H1 (cell line): ENCODE measurements at regions not wholly inside any gene's neighbourhood (a gene's known extent, or its start where the extent isn't known, plus 50 kb on each side); places are given as distances from the start of the nearest gene placed in this dataset.

Source experiments
- CTCF ChIA-PET: fragments of 300-600 bp; sonication (Branson Sonifier 250); formaldehyde crosslinking; loops from one replicate; lab custom pipeline; 2021; ENCODE audit not compliant: partially characterized antibody; lab: Charles Lee
- POLR2A ChIA-PET: fragments of 300-600 bp; sonication (Branson Sonifier 250); formaldehyde crosslinking; loops from one replicate; lab custom pipeline; 2021; ENCODE audit warnings: inconsistent platforms; ENCODE audit not compliant: partially characterized antibody; lab: Charles Lee
- DNase-seq, 2 experiments: peaks; one replicate each; pipeline versions ENCODE4 v3.0.0 to v3.0.0-alpha.2; 2010 to 2022; ENCODE audit warnings: low spot score in 2 of 2, low read depth in 1 of 2, mixed read lengths in 1 of 2
- FAIRE-seq: peaks from 2 replicates; lab custom pipeline; 2011; peaks lifted over from hg19 to GRCh38; lab: Jason Lieb, UNC
- H2AFZ ChIP-seq: 2 replicates; pipeline ENCODE4 v1.8.1; 2012; ENCODE audit warnings: low read length, inconsistent platforms
- H2AK5ac ChIP-seq: 2 replicates; pipeline ENCODE4 v1.6.1; 2013; ENCODE audit warnings: low read depth, low read length
- H2BK120ac ChIP-seq: replicated peaks from 2 replicates; pipeline ENCODE3; 2013; ENCODE audit warnings: low read depth, low read length, inconsistent platforms
- H2BK12ac ChIP-seq: 2 replicates; pipeline ENCODE4 v1.6.1; 2013; ENCODE audit warnings: low read depth, low read length
- H2BK15ac ChIP-seq: 2 replicates; pipeline ENCODE4 v1.6.1; 2013; ENCODE audit warnings: low read length
- H2BK20ac ChIP-seq: 2 replicates; pipeline ENCODE4 v1.6.1; 2013; ENCODE audit warnings: low read length
- H2BK5ac ChIP-seq: 2 replicates; pipeline ENCODE4 v1.6.1; 2013; ENCODE audit warnings: low read depth, low read length
- H3K14ac ChIP-seq: 2 replicates; pipeline ENCODE4 v1.6.1; 2013; ENCODE audit warnings: inconsistent platforms; ENCODE audit not compliant: insufficient read length
- H3K18ac ChIP-seq: 2 replicates; pipeline ENCODE4 v1.6.1; 2013; ENCODE audit warnings: low read length; ENCODE audit errors: extremely low read depth
- H3K23ac ChIP-seq: 2 replicates; pipeline ENCODE4 v1.6.1; 2013; ENCODE audit warnings: inconsistent platforms; ENCODE audit not compliant: insufficient read length
- H3K23me2 ChIP-seq: 2 replicates; pipeline ENCODE4 v1.6.1; 2013; ENCODE audit warnings: low read depth, low read length
- H3K27ac ChIP-seq: 2 replicates; pipeline ENCODE4 v1.6.1; 2011; ENCODE audit warnings: low read depth, low read length, inconsistent platforms
- H3K27me3 ChIP-seq, 4 experiments: replicated peaks in 1 of 4; 1 replicate in 1 of 4; 2 replicates in 3 of 4; pipeline versions ENCODE4 v1.6.1 to v1.8.1; 2011 to 2013; ENCODE audit warnings: low read length in 3 of 4, mild to moderate bottlenecking in 3 of 4, inconsistent platforms in 2 of 4, mixed read lengths in 2 of 4, moderate library complexity in 1 of 4; ENCODE audit not compliant: control insufficient read depth in 3 of 4, insufficient read depth in 3 of 4; ENCODE audit errors: extremely low read depth in 1 of 4
- H3K36me3 ChIP-seq, 4 experiments: 2 replicates each; pipeline versions ENCODE4 v1.6.1 to v1.8.1; 2011 to 2013; ENCODE audit warnings: mild to moderate bottlenecking in 4 of 4, low read length in 3 of 4, moderate library complexity in 2 of 4, control low read depth in 1 of 4, inconsistent platforms in 1 of 4; ENCODE audit not compliant: insufficient read depth in 4 of 4, control insufficient read depth in 2 of 4
- H3K4ac ChIP-seq: replicated peaks from 2 replicates; pipeline ENCODE3; 2013; ENCODE audit warnings: low read length, low read depth, mixed read lengths, inconsistent platforms; ENCODE audit not compliant: insufficient read length
- H3K4me1 ChIP-seq, 4 experiments: replicated peaks in 1 of 4; 1 replicate in 1 of 4; 2 replicates in 3 of 4; pipeline versions ENCODE4 v1.6.1 to v1.8.1; 2011 to 2013; ENCODE audit warnings: low read length in 3 of 4, inconsistent platforms in 2 of 4, mixed read lengths in 1 of 4; ENCODE audit not compliant: insufficient read depth in 4 of 4, control insufficient read depth in 3 of 4
- H3K4me2 ChIP-seq, 2 experiments: 2 replicates each; pipeline versions ENCODE4 v1.6.1 to v1.8.1; 2011 to 2013; ENCODE audit warnings: low read depth in 2 of 2, low read length in 2 of 2, control low read depth in 1 of 2, inconsistent platforms in 1 of 2, mild to moderate bottlenecking in 1 of 2; ENCODE audit not compliant: insufficient read depth in 1 of 2
- H3K4me3 ChIP-seq, 4 experiments: fragments of 200-600, 300-600 bp in 1 of 4; sonication (generic), shearing (Covaris generic), sonication (Bioruptor Twin) in 1 of 4; 2 replicates each; pipeline versions ENCODE4 v1.5.1 to v1.8.1; 2011 to 2016; ENCODE audit warnings: low read length in 4 of 4, low read depth in 3 of 4, control low read depth in 2 of 4, inconsistent platforms in 2 of 4, mild to moderate bottlenecking in 2 of 4, mixed read lengths in 1 of 4, moderate library complexity in 1 of 4; ENCODE audit not compliant: insufficient read depth in 2 of 4; ENCODE audit errors: extremely low read depth in 1 of 4
- H3K56ac ChIP-seq: replicated peaks from 2 replicates; pipeline ENCODE3; 2013; ENCODE audit warnings: low read depth, mild to moderate bottlenecking, mixed read lengths, low read length, inconsistent platforms; ENCODE audit not compliant: insufficient read length
- H3K79me1 ChIP-seq: 2 replicates; pipeline ENCODE4 v1.6.1; 2013; ENCODE audit warnings: low read depth, low read length, control low read depth
- H3K79me2 ChIP-seq, 2 experiments: 2 replicates each; pipeline versions ENCODE4 v1.6.1 to v1.8.1; 2012 to 2013; ENCODE audit warnings: low read length in 2 of 2, mild to moderate bottlenecking in 2 of 2, inconsistent platforms in 1 of 2; ENCODE audit not compliant: insufficient read depth in 2 of 2, control insufficient read depth in 1 of 2
- H3K9ac ChIP-seq, 4 experiments: replicated peaks in 1 of 4; 1 replicate in 1 of 4; 2 replicates in 3 of 4; pipeline versions ENCODE4 v1.6.1 to v1.8.1; 2011 to 2013; ENCODE audit warnings: low read depth in 3 of 4, low read length in 3 of 4, control low read depth in 2 of 4, mild to moderate bottlenecking in 2 of 4, moderate library complexity in 2 of 4, inconsistent platforms in 1 of 4; ENCODE audit errors: extremely low read depth in 1 of 4
- H3K9me3 ChIP-seq, 2 experiments: 2 replicates each; pipeline versions ENCODE4 v1.6.1 to v1.8.1; 2012 to 2013; ENCODE audit warnings: mild to moderate bottlenecking in 2 of 2, moderate library complexity in 2 of 2, control low read depth in 1 of 2, inconsistent platforms in 1 of 2, low read depth in 1 of 2, low read length in 1 of 2, mixed read lengths in 1 of 2; ENCODE audit not compliant: insufficient read depth in 2 of 2
- H4K20me1 ChIP-seq, 2 experiments: replicated peaks in 1 of 2; 2 replicates each; pipeline versions ENCODE3 to v1.8.1; 2011 to 2013; ENCODE audit warnings: inconsistent platforms in 2 of 2, low read length in 2 of 2, mild to moderate bottlenecking in 1 of 2; ENCODE audit not compliant: insufficient read depth in 2 of 2, control insufficient read depth in 1 of 2
- H4K5ac ChIP-seq: 2 replicates; pipeline ENCODE4 v1.6.1; 2013; ENCODE audit warnings: low read length, low read depth, mixed read lengths, inconsistent platforms; ENCODE audit not compliant: insufficient read length
- H4K8ac ChIP-seq: 2 replicates; pipeline ENCODE4 v1.8.0; 2013; ENCODE audit warnings: mild to moderate bottlenecking, moderate library complexity, low read length, inconsistent platforms; ENCODE audit not compliant: insufficient read depth; ENCODE audit errors: extremely low read depth
- H4K91ac ChIP-seq: replicated peaks from 2 replicates; pipeline ENCODE3; 2013; ENCODE audit warnings: low read length, mixed read lengths, inconsistent platforms; ENCODE audit not compliant: insufficient read length
- CEBPB ChIP-seq: IDR thresholded peaks from 2 replicates; pipeline ENCODE4 v1.6.1; 2012; ENCODE audit warnings: low read depth, low read length
- EP300 ChIP-seq, 2 experiments: IDR thresholded peaks; 1 replicate in 1 of 2; 2 replicates in 1 of 2; pipeline ENCODE4 v1.6.1; 2011 to 2012; ENCODE audit warnings: low read depth in 2 of 2, low read length in 2 of 2, mild to moderate bottlenecking in 2 of 2, borderline replicate concordance in 1 of 2, inconsistent platforms in 1 of 2, moderate library complexity in 1 of 2
- JUN ChIP-seq: IDR thresholded peaks from 2 replicates; pipeline ENCODE4 v1.6.1; 2011; ENCODE audit warnings: low read depth, mild to moderate bottlenecking, improper control_type of control experiment, low read length
- PHF8 ChIP-seq: fragments of 200-600 bp; sonication (generic); conservative IDR thresholded peaks from 2 replicates; pipeline ENCODE4 v1.7.1; 2012; ENCODE audit warnings: low read depth, mild to moderate bottlenecking, inconsistent platforms, low read length, moderate library complexity
- WGBS, 2 experiments: shearing (Covaris generic) in 1 of 2; methylation state at CpG; one replicate each; pipeline versions ENCODE4 v1.1.6 to v1.1.7; 2013 to 2015; ENCODE audit warnings: low lambda C conversion rate in 2 of 2, mixed read lengths in 2 of 2, inconsistent platforms in 1 of 2, low coverage in 1 of 2, missing lambda C conversion rate in 1 of 2; ENCODE audit not compliant: insufficient replicate concordance in 2 of 2, insufficient coverage in 1 of 2, insufficient read length in 1 of 2; ENCODE audit errors: extremely low coverage in 1 of 2, missing lambda C conversion rate in 1 of 2; 5-methylcytosine and 5-hydroxymethylcytosine counted together

DNA sequence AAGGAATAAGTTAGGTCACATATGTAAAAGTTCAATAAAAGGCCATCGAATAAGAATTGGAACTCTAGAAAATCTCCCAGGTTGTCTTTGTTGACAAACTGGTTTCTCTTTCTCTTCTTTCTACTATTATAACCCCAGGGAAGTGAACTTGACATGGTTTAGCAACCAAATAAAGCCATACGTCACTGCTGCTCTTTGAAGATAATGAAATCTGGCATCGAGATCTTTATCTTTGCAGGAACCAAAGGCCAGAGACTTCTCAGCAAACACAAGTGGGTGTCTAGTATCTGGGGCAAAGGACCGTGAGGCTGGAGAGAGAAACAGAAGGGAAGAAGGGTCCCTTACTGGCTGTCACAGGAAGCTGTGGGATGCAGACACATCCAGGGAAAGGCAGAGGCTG is 286.7 kb upstream of the CDYL start:
- Histone ChIP-seq H3K4me3 (no peak overlapping the region), H3K23ac (no peak overlapping the region), H2BK15ac (no peak overlapping the region), H3K79me1 (no peaks in the 10 kb centered on the region), H3K9me3 (peaks cover 4 to 5% of the 10 kb centered on the region in 2 experiments; a peak in 1 of 4 replicates), H3K36me3 (no peaks in the 10 kb centered on the region; a peak in 1 of 8 replicates), H3K56ac (no peak overlapping the region), H2BK120ac (no peak overlapping the region), H3K4ac (no peak overlapping the region), H3K9ac (no peak overlapping the region), H2AK5ac (no peak overlapping the region), H3K14ac (no peak overlapping the region), H3K18ac (no peak overlapping the region), H4K8ac (no peak overlapping the region), H3K79me2 (no peaks in the 10 kb centered on the region), H2BK20ac (no peak overlapping the region), H3K23me2 (no peaks in the 10 kb centered on the region), H2BK5ac (no peak overlapping the region), H2AFZ (no peak overlapping the region), H4K20me1 (no peaks in the 10 kb centered on the region), H3K4me2 (no peak overlapping the region), H3K27ac (no peak overlapping the region), H3K27me3 (no peaks in the 10 kb centered on the region), H2BK12ac (no peak overlapping the region), H4K91ac (no peak overlapping the region), H4K5ac (no peak overlapping the region), H3K4me1 (peaks cover 0 to 8% (median 4%) of the 10 kb centered on the region in 4 experiments; a peak in 5 of 7 replicates)
- POLR2A ChIA-PET, result no interaction called here
- FAIRE-seq, result no peak
- CTCF ChIA-PET, result no interaction called here
- 88% methylated on average over 4 of the region's 4 CpGs; no CpG with 5 or more reads in 1 of the 2 experiments for WGBS, 2 experiments
- DNase-seq, result no peak
- TF ChIP-seq EP300 (IDR thresholded peaks at IDR 0.05; ENCODE audit: borderline replicate concordance in 1 of 2, low read depth in 2 of 2, low read length in 2 of 2), result no peak
- no peak for TF ChIP-seq PHF8
- no peak for TF ChIP-seq CEBPB
- TF ChIP-seq JUN, result no peak
